ENCODE measurements at regions not wholly inside any gene's neighbourhood (a gene's known extent, or its start where the extent isn't known, plus 50 kb on each side); places are given as distances from the start of the nearest gene placed in this dataset.

GRCh38 chr10:59523851-59524250 is 161.5 kb upstream of the FAM13C start:
- no peak for TF ChIP-seq CTCF (IDR thresholded peaks at IDR 0.05; ENCODE audit: low read length)
- TF ChIP-seq EZH2 (IDR thresholded peaks at IDR 0.05; ENCODE audit: borderline replicate concordance, low read length): no peak

Measured in OCI-LY1 (cell line).